ENCODE measurements at regions not wholly inside any gene's neighbourhood (a gene's known extent, or its start where the extent isn't known, plus 50 kb on each side); places are given as distances from the start of the nearest gene placed in this dataset.

DNA sequence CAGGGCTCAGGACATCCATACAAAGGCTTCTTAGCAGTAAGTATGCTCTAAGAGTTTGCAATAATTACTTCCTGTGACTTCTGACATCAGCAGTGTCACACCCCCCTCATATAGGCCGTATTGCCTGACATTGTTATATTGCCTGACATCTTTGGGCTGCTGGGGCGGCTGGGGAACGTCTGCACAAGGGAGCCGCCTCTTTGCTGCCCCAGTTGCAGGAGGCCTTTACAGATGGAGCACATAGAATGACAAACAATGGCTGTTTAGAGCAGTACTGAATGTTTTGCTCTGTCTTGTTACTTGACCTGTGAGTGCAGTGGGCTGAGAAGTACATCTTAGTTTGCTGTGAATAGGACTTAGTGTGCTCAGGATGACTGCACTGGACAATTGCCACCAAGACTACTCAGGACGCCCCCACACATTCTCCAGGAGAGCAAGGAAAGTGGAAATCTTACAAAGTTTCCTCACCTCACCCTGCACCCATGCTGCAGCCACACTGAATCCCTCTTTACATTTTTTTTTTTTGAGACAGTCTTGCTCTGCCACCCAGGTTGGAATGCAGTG is 65.4 kb upstream of the SPOCK1 start:
- Mint-ChIP-seq H3K36me3 (ENCODE audit: insufficient read depth, unreplicated experiment) (peaks cover 4% of the 10 kb centered on the region), H3K27ac (ENCODE audit: unreplicated experiment) (no peak overlapping the region), H3K27me3 (ENCODE audit: unreplicated experiment) (peaks cover 49% of the 10 kb centered on the region), H3K4me1 (ENCODE audit: low read depth, unreplicated experiment) (peaks cover 14% of the 10 kb centered on the region), H3K9me3 (ENCODE audit: low read depth, unreplicated experiment) (no peaks in the 10 kb centered on the region), H3K4me3 (ENCODE audit: low read depth, unreplicated experiment) (no peak overlapping the region)
- CTCF ChIA-PET: no interaction called here
- TF ChIP-seq, protein P1, sequence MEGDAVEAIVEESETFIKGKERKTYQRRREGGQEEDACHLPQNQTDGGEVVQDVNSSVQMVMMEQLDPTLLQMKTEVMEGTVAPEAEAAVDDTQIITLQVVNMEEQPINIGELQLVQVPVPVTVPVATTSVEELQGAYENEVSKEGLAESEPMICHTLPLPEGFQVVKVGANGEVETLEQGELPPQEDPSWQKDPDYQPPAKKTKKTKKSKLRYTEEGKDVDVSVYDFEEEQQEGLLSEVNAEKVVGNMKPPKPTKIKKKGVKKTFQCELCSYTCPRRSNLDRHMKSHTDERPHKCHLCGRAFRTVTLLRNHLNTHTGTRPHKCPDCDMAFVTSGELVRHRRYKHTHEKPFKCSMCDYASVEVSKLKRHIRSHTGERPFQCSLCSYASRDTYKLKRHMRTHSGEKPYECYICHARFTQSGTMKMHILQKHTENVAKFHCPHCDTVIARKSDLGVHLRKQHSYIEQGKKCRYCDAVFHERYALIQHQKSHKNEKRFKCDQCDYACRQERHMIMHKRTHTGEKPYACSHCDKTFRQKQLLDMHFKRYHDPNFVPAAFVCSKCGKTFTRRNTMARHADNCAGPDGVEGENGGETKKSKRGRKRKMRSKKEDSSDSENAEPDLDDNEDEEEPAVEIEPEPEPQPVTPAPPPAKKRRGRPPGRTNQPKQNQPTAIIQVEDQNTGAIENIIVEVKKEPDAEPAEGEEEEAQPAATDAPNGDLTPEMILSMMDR (IDR thresholded peaks at IDR 0.05; ENCODE audit: unreplicated experiment): no peak
- no peak for DNase-seq
- intact Hi-C loops (cut with micrococcal nuclease; ENCODE audit: unreplicated experiment): no loop called here
- BruUV-seq (replicated peaks): no TSS peak

DNA sequence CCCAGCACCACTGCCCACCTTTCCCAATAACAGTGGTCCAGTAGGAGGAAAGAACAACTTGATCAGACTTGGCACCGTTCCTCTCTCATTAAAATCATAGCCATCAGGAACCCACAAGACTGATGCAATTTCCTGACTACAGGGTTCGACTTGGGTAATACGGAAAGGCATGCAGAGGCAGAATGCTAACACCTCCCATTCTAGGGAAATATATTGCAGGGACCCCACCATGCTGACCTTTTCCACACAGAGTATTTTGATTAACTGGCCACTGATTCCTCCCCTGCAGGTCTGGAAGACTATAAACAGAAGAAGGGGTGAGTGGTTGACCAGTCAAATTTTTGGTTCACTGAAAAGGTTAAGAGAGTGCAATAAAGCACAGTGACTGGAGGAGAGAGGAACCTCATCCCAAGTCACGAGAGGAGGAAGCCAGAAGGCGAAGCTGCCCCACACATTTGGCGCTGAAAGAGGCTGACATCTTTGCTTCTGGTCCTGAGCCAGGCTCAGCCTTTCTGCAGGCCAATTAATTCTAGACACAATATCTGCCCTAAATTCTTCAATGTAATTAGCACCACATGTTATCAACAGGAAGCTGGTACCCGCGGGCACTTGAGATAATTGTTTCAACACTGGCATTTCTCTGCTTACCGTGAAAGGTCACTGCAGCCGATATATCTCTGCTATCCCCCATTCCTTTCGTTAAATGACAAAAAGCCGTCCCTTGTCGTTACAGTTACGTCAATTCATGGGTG is 64.7 kb upstream of the SPOCK1 start:
- H3K36me3 Mint-ChIP-seq (ENCODE audit: insufficient read depth, unreplicated experiment): peaks cover 4% of the 10 kb centered on the region
- DNase-seq: no peak
- intact Hi-C loops (cut with micrococcal nuclease; ENCODE audit: unreplicated experiment): no loop called here
- TF ChIP-seq, protein P1 (IDR thresholded peaks at IDR 0.05; ENCODE audit: unreplicated experiment): no peak
- H3K9me3 Mint-ChIP-seq (ENCODE audit: low read depth, unreplicated experiment): no peaks in the 10 kb centered on the region
- H3K27me3 Mint-ChIP-seq (ENCODE audit: unreplicated experiment): peaks cover 55% of the 10 kb centered on the region
- no peak overlapping the region for H3K27ac Mint-ChIP-seq (ENCODE audit: unreplicated experiment)
- CTCF ChIA-PET: no interaction called here
- BruUV-seq (replicated peaks): no TSS peak
- no peak overlapping the region for H3K4me3 Mint-ChIP-seq (ENCODE audit: low read depth, unreplicated experiment)
- peaks cover 14% of the 10 kb centered on the region for H3K4me1 Mint-ChIP-seq (ENCODE audit: low read depth, unreplicated experiment)

DNA sequence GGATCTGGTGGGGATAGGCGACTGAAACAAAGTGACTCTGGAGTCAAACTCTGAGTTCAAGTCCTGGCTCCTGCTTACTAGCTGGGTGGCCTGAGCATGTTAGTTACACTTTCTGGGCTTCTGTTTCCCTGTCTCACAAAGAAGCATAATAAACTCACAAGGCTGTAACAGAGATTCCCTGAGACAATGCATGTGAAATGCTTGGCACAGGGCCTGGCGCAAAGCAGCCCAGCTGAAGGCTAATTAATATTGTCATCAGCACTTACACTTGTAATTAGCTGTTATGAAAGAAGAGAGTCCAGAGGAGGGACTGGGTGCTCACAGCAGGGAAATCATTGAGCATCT is 64.1 kb upstream of the SPOCK1 start:
- TF ChIP-seq, protein P1 (IDR thresholded peaks at IDR 0.05; ENCODE audit: unreplicated experiment): no peak
- intact Hi-C loops (cut with micrococcal nuclease; ENCODE audit: unreplicated experiment): no loop called here
- CTCF ChIA-PET: no interaction called here
- Mint-ChIP-seq H3K4me1 (ENCODE audit: low read depth, unreplicated experiment) (peaks cover 14% of the 10 kb centered on the region), H3K36me3 (ENCODE audit: insufficient read depth, unreplicated experiment) (peaks cover 4% of the 10 kb centered on the region), H3K9me3 (ENCODE audit: low read depth, unreplicated experiment) (no peaks in the 10 kb centered on the region), H3K4me3 (ENCODE audit: low read depth, unreplicated experiment) (no peak overlapping the region), H3K27me3 (ENCODE audit: unreplicated experiment) (peaks cover 59% of the 10 kb centered on the region), H3K27ac (ENCODE audit: unreplicated experiment) (no peak overlapping the region)
- no peak for DNase-seq
- no TSS peak for BruUV-seq (replicated peaks)

DNA sequence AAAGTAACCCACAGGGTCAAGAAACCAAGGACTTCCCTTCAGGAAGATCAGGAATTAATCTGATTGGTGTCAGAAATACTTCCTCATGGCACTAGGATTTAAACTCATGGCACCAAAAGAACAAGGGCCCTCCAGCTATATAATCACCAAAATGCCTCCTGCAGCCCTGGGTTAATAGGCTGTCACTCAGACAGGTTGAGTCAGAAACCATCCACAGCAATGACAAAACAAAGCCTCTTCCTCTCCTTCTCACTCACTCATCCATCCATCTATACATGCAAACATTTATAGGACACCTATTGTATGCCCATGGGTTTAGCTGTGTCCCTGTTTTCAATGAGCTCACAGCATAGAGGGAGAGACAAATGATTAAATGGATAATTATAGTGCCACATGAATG is 62.5 kb upstream of the SPOCK1 start:
- intact Hi-C loops (cut with micrococcal nuclease; ENCODE audit: unreplicated experiment): no loop called here
- no TSS peak for BruUV-seq (replicated peaks)
- Mint-ChIP-seq H3K27ac (ENCODE audit: unreplicated experiment) (no peak overlapping the region), H3K36me3 (ENCODE audit: insufficient read depth, unreplicated experiment) (peaks cover 4% of the 10 kb centered on the region), H3K4me3 (ENCODE audit: low read depth, unreplicated experiment) (no peak overlapping the region), H3K9me3 (ENCODE audit: low read depth, unreplicated experiment) (no peaks in the 10 kb centered on the region), H3K4me1 (ENCODE audit: low read depth, unreplicated experiment) (peaks cover 14% of the 10 kb centered on the region), H3K27me3 (ENCODE audit: unreplicated experiment) (peaks cover 67% of the 10 kb centered on the region)
- CTCF ChIA-PET: interaction anchor here (1.2 kb wide), 1 partner anchor 9 kb away, joined by 3 read pairs; no protein-coding TSS in a partner anchor
- TF ChIP-seq, protein P1 (IDR thresholded peaks at IDR 0.05; ENCODE audit: unreplicated experiment): no peak
- no peak for DNase-seq
